Glomerular visceral epithelial cell (primary cell): ENCODE measurements at regions not wholly inside any gene's neighbourhood (a gene's known extent, or its start where the extent isn't known, plus 50 kb on each side); places are given as distances from the start of the nearest gene placed in this dataset.
"Not testable (repeated sequence)": the region's sequence is repeated elsewhere in the genome, so short reads cannot be mapped to it uniquely, and the experiment has no call there.

Experiments
- DNase-seq: peaks from one replicate; pipeline ENCODE4 v3.0.0-alpha.2; 2016; ENCODE audit errors: extremely low spot score

DNA sequence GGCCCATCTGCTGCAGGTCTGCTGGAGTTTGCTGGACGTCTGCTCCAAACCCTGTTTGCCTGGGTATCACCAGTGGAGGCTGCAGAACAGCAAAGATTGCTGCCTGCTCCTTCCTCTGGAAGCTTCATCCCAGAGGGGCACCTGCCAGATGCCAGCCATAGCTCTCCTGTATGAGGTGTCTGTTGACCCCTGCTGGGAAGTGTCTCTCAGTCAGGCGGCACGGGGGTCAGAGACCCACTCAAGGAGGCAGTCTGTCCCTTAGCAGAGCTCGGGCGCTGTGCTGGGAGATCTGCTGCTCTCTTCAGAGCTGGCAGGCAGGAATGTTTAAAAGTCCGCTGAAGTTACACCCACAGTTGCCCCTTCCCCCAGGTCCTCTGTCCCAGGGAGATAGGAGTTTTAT, 671.2 kb downstream of the EFNA5 start:
- not testable (repeated sequence) for DNase-seq

DNA sequence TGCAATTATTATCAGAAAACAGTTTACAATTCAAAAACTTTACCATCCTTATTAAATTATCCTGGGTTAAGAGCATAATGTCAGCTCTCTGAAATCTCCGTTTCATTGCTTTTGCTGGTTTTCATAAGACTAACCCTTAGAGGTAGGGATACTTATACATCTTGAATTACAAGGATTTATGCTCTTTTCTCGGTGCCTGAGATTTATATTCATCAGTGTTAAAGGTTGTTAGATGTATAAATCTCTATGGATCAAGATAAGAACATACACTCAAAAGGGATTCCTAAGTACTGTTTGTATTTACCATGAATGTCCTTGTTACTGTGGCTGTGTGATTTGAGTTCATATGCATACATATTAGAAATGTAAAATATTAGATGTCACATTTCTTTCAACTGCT, 684.7 kb downstream of the EFNA5 start:
- DNase-seq = no peak

DNA sequence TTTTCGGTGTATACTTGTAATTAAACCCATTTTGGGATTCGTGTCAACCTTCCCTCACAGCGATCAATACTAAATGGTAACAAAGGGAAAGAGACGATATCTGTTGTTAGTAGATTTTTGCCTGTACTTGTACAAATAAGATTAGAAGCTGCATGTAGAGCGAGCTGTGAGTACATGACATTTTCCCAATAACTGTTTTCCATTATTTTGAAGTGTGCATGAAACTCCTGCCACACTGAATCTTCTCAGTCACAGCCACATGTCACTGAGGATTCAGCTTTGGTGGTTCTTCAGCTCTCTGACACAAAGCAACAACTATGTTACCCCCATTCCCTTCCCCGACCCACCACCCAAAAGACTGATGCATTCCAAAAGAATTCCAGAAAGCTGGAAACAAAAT, 685.6 kb downstream of the EFNA5 start:
- no peak for DNase-seq

DNA sequence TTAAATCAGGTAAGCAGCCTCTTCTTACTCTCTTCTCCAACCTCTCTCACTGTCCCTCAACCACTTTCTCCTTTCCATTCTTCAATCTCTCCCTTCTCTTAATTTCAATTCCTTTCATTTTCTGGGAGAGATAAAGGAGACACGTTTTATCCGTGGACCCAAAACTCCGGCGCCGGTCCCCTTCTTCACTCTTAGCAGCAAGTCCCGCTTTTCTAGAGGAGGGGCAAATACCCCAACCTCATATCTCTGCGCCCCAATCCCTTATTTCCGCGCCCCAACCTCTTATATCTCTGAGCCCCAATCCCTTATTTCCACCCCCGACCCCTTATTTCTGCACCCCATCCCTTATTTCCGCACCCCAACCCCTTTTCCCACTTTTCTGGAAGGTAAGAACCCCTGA, 691.6 kb downstream of the EFNA5 start:
- not testable (repeated sequence) for DNase-seq

DNA sequence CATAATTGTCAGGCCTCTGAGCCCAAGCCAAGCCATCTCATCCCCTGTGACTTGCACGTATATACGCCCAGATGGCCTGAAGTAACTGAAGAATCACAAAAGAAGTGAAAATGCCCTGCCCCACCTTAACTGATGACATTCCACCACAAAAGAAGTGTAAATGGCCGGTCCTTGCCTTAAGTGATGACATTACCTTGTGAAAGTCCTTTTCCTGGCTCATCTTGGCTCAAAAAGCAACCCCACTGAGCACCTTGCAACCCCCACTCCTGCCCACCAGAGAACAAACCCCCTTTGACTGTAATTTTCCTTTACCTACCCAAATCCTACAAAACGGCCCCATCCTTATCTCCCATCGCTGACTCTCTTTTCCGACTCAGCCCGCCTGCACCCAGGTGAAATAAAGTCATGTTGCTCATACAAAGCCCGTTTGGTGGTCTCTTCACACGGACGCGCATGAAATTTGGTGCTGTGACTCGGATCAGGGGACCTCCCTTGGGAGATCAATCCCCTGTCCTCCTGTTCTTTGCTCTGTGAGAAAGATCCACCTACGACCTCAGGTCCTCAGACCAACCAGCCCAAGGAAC, 692.1 kb downstream of the EFNA5 start:
- not testable (repeated sequence) for DNase-seq

DNA sequence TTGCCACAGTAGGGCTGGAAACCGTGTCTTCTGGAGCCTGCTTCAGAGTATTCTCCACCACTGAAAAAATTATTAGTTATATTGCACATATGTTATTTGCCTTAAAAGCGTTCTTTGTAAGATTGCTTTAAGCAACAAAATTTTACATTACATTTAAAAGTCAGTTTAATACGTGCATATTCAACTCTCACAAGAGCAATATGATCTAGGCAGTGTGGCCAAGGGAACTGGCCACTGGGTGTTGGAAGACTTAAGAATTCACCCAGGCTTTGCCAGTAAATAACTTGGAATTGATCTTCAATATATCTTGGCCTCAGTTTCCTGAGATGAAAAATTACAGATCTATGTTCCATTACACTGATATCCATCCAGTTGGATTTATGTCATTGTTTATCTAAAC, 694.4 kb downstream of the EFNA5 start:
- DNase-seq = no peak

DNA sequence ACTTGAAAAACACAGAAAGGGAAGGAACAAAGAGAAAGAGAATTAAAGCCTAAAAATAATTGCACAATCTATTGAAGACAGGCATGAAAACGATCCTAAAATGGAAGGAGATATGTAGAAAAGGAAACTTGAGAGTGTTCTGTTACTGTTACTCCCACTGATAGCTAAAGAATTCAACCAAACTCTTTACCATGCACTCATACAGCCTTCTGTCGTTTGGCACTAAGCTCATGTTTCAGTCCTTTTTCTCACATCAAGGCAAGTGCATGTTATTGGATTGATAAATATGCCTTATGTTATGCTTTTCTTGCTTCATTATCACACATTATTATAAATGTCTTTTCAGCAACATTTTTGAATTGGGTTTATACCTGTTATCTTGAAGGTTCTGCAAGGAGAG, 696.5 kb downstream of the EFNA5 start:
- DNase-seq = no peak

DNA sequence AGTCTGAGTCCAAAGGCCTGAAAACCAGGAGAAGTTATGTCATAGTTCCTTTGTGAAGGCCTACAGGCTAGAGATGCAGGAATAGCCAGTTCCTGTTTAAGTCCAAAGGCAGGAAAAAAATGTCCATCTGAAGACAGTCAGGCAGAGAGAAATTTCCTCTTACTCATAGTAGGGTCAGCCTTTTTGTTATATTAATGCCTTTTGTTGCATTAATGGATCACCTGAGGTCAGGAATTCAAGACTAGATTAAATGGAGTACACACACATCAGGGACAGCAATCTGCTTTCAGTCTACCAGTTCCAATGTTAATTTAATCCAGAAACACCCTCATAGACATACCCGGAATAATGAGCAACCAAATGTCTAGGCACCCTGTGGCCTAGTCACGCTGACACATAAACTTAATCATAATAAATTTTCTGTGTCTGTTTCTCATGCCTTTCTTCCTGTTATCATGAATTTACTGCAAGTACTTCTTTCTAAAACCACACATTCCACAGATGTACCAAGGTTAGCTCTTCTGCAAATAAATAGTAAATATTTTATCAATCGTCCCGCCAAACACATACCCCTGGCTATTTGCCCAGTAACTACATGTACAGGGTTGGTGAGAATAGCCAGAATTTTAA, 703.9 kb downstream of the EFNA5 start:
- DNase-seq = peak; percentile 77

DNA sequence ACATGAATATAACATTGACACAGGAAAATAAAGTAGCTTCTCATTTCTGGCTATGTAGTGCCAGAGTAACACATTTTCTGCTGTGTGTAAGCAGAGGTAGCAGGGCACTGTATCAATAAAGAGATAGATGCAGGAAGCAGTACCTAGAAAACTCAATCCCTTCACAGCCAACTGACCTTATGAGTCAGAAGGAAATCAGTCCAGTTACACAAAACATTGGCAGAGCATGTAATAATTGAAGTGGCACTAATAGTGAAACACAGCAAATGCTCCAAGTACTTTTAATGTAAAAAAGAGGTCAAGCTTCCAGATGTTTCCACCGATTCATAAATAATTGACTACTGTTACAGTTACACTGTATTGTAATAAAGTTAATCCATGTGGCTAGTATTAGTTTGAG, 706.6 kb downstream of the EFNA5 start:
- DNase-seq = peak; percentile 80

DNA sequence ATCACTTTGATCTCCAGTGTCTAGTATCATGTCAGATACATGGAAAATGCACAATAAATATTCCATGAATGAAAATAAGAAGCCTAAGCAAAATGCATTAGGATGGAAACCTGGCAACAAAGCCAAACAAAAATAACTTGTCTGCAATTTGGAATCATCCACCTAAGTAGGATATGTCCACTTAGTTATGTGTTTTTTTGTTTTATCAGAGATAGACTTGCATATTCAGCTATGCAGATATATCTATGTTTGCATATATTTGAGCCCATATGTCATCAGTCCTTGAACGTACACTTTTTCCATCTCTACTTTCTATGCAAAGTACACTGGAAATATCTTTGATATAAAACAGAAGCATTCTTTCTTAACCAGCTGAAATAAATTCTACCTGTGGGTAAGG, 707.1 kb downstream of the EFNA5 start:
- no peak for DNase-seq

DNA sequence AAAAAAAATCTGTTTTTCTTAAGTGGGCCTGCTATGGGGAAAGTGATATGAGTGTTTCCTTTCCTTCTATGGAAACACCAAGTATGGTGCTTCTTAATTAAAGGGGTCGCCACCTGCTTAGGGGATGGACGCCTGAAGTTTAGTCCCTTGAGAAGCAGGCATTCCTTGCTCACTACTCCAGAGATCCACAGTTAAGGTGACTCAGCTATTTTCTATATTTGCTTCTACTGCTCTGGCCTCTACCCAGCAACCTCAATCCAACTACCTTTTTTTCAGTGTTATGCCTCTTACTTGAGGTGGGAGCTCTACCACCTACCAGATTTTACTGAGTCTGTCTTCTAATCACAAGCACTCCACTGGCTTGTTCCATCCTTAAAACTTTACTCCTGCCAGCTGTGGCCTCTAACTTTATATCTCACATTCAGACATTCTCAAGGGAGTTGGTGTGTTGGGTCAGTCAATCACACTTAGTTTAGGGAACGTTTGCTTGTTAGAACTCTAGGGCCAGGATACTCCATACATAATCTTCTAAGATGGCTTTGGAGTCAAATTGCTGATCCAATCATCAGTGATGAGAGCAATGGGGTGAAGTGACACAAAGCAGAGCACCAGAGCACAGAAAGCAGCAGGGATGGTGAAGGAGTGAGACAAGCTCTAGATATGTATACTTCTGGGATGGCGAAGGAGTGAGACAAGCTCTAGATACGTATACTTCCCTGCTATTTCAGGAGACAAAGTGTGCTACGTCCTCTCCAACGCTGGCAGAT, 708.1 kb downstream of the EFNA5 start:
- no peak for DNase-seq

DNA sequence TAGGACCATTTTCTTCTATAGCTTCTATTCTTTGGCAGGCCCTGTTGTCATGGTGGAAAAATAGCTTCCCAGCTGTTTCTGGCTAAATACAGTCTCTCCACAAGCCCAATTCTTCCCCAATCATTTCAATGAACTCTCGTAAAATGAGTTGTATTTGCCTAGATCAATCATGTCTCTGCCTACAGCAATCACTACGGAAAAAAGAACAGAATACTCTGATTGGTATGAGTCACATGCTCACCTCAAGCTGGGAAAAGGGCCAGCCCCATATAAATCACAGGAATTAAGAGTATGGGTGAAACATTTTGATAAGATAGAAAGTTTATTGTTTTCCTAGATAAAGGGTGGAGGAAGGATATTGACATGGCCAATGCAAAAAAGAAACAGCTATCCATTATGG, 711.4 kb downstream of the EFNA5 start:
- DNase-seq = no peak

DNA sequence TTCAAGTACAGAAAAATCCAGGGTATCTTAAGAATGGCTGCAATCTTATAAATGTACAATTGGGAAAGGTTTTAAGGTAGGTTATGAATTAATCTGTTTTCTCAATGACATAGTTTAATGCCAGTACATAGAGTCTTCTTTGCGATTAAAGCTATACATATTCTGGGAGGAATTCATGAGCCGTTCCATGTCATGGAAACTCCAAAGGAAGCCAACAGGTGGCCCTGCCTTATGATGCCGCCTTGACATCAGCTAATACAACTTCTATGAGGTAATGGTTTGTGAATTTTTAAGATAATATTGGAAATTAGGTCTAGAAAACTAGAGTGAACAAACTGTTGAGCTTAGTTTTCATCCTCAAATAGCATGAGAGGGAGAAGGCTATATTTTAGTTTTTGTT, 713.4 kb downstream of the EFNA5 start:
- no peak for DNase-seq

DNA sequence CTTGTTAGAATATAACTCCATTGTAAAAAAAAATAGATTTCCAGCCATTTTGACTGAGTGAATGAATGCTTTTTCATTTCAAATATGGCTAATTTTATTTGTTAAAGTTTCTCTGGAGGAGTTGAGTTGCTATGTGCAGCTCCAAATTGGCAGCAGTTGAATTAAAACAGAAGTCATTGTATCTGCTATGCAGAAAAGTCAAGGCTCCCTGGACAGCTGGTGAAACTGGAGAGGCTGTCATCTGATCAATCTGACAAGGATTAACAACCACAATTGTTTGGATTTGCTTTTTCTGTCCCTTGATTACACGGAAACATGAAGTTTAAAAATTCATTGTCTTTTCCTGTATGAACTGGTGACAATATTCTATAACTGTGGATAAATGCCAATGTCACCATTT, 713.9 kb downstream of the EFNA5 start:
- DNase-seq = no peak

DNA sequence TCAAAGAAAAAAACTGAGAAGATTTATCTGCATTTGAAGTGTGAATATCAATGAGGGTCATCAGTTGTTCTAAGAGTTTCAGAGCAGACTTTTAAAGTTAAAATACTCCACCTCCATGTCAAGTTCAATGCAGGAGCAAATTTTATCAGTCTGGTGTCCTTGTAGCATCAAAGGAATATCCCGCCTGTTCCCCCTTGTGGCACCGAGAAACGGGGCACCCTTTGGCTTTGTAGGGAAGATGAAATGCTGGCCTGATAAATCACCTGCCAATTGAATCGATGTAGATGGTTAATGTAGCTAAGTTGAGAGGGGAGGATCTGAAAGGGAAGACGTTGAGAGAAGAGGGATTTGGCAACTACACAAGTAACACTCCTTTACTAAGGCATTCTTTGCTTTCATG, 714.5 kb downstream of the EFNA5 start:
- DNase-seq = no peak

DNA sequence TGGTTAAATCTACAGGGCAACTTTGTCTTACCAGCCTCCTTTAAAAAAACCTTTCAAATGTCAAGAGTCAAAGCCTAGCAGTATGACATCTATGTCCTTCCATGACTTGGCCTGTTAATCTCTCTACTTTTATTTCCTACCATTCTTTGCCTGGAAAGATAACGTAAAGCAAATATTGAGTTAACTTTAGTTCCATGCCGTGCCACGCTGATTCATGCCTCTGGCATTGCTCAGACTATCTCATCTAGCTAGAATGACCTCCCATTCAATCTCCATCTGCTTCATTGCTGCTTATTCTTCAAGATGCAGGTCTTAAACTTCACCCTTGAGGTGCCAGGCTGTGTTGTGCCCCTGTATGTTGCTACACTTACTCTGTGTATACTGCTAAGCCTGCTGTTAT, 729.8 kb downstream of the EFNA5 start:
- peak; percentile 62 for DNase-seq

DNA sequence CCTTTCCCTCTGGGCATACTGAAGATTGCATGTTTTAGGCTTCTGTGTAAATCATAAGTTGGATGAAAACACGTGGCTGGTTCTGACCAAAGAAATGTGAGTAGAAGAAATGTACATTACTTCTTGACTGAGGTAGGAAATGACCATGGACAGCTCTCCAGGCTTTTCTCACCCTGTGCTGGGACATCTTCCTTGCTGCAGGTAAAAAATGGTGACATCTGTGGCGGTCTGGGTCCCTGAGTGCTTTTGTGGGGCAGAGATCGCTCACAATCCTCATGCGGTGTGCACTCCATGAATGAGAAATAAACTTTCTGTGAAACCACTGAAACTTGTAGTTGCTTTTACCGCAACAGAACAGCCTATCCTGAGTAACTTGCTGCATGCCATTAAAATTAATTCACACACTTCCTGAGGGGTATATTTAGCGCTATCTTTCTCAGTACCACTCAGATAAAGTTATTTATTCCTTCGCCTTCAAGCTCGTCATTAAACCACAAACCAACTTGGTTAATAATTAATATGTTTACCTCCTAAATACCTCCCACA, 730.4 kb downstream of the EFNA5 start:
- DNase-seq = no peak

DNA sequence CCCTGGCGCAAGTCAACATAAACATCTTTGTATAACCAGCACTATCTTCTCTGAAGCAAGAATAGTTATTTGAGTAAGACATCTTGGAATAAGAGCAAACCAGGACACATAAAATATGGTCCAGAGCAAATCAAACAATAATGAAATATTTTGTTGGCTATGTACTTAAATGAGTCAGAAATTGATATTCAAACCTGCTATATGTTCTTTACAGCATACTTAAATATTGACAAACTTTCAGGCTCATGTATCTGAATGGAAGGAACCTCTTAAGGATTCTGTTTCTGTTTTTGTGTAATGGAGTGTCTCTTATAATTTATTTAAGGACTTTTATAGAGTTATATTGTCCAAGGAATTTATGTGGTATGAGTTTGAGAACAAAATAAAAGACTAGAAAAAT, 747.3 kb downstream of the EFNA5 start:
- DNase-seq = no peak

DNA sequence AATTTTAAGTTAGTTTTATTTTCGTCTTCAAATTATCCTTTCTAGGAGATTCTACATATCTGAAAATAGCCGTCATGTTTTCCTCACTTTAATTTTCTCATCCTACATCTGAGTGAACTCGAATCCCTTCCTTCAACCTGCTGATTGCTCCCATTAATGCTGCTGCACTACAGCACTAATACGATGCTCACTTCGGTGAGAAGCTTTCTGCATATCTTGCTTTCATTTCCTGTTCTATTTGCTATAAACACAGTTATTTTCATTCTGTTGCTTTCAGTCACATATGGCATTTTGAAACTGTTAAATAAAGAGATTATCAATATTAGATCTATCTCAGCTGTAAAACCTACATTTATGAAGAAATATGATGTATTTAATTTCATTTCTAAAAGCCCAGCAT, 749.2 kb downstream of the EFNA5 start:
- no peak for DNase-seq

DNA sequence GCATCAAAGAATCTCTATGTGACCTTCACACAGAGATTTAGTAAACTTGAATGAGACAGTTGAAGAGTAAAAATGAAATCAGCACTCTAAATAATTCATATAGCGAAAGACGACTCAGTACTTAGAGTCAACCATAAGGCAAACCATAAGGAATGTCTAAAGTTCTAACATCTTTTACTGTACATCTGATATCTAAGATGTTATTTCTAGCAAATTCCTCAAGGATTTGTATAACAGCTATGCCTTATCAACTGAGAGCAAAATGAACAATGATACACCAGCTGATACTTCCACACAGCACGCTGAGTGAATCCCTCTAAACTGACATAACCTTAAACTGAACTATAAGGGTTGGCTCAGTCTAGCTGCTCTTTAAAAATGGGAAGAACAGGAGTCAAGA, 760.3 kb downstream of the EFNA5 start:
- no peak for DNase-seq

DNA sequence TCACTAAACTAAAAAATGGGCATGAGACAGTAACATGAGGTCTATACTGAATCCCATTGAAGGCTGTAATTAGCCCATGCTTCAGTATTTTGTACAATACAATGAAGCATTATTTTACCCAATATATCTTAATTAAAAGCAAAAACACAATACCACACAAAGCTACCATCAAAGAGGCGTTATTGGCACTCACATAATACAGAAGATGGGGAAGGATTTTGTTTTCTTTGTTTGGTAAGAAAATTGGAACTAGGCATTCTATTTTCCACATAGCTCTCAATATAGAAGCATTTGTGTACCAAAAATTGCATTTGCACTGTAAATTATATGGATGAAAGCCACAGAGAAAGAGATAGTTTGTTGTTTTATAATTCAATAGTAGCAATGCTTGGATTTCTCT, 761.0 kb downstream of the EFNA5 start:
- no peak for DNase-seq

DNA sequence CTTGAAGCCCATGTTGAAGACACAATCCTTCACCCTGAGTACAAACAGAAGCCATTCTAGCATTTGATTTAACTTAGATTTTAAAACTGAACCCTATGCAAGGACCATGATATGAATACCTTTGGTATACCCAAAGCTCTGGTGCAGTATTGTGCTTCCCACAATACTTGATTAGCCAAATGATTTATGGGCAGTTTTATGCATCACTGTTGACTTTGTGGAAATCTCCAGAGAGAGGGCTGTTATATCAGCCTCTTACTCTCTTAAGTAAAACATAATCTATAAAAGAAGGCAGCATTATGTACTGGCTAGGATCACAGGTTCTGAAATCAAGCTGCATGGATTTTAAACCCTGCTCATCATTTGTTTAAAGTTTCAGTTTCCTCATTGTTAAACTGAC, 762.8 kb downstream of the EFNA5 start:
- no peak for DNase-seq

DNA sequence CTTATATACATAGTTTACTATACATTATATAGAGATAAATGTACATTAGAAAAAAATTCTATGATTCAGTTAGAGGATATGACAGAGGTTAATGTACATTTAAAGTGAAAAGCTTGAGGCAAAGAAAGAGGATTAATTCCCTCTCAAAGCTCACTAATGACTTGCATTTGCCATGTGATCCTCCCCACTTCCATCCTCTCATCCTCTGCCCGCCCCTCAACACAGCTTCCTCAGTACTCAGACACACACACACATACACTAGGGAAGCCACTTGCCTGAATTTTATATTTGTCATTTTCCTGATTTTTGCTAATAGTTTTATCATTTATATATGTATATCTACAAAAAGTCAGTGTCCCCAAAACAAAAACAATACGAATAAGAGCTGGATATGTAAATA, 764.5 kb downstream of the EFNA5 start:
- DNase-seq = no peak
